Osteoblast (primary cell): ENCODE measurements at regions not wholly inside any gene's neighbourhood (a gene's known extent, or its start where the extent isn't known, plus 50 kb on each side); places are given as distances from the start of the nearest gene placed in this dataset.

Experiments
- DNase-seq: peaks from one replicate; pipeline ENCODE4 v3.0.0; 2011; ENCODE audit warnings: low spot score, mixed read lengths; ENCODE audit not compliant: insufficient read length; ENCODE audit errors: missing footprints
- H2AFZ ChIP-seq: 2 replicates; pipeline ENCODE4 v1.6.0; 2011; ENCODE audit warnings: mild to moderate bottlenecking, low read length
- H3K27ac ChIP-seq: 2 replicates; pipeline ENCODE4 v1.5.1; 2011; ENCODE audit warnings: mild to moderate bottlenecking, low read depth, low read length, moderate library complexity
- H3K27me3 ChIP-seq: 2 replicates; pipeline ENCODE4 v1.6.0; 2012; ENCODE audit warnings: mild to moderate bottlenecking, control low read depth, inconsistent platforms, low read length, moderate library complexity; ENCODE audit not compliant: insufficient read depth
- H3K36me3 ChIP-seq: 2 replicates; pipeline ENCODE4 v1.5.1; 2011; ENCODE audit warnings: mild to moderate bottlenecking, low read length, control low read depth, moderate library complexity; ENCODE audit not compliant: insufficient read depth
- H3K4me1 ChIP-seq: 2 replicates; pipeline ENCODE4 v1.5.1; 2011; ENCODE audit warnings: mild to moderate bottlenecking, low read length, control low read depth, moderate library complexity; ENCODE audit not compliant: insufficient read depth
- H3K4me2 ChIP-seq: 2 replicates; pipeline ENCODE4 v1.6.0; 2011; ENCODE audit warnings: mild to moderate bottlenecking, low read length; ENCODE audit not compliant: insufficient read depth
- H3K4me3 ChIP-seq: fragments of 200-600 bp; sonication (generic); 3 replicates; pipeline ENCODE4 v1.5.1; 2012; ENCODE audit warnings: mild to moderate bottlenecking, low read length, inconsistent platforms; ENCODE audit not compliant: insufficient read depth
- H3K79me2 ChIP-seq: 2 replicates; pipeline ENCODE4 v1.6.0; 2012; ENCODE audit warnings: mild to moderate bottlenecking, low read length, control low read depth, inconsistent platforms; ENCODE audit not compliant: insufficient read depth
- H3K9me3 ChIP-seq: 2 replicates; pipeline ENCODE4 v1.5.1; 2011; ENCODE audit warnings: low read depth, low read length, control low read depth
- H4K20me1 ChIP-seq: 2 replicates; pipeline ENCODE4 v1.6.0; 2012; ENCODE audit warnings: mild to moderate bottlenecking, low read length, control low read depth; ENCODE audit not compliant: insufficient read depth
- CTCF ChIP-seq: IDR thresholded peaks from 2 replicates; pipeline ENCODE4 v1.5.1; 2011; ENCODE audit warnings: mild to moderate bottlenecking, low read depth, low read length, moderate library complexity; ENCODE audit errors: extremely low read depth

GRCh38 chr10:22795546-22795945 is 81.2 kb upstream of the PIP4K2A start:
- H3K79me2 ChIP-seq: no peaks in the 10 kb centered on the region
- no peaks in the 10 kb centered on the region for H3K36me3 ChIP-seq
- H3K4me2 ChIP-seq: no peak overlapping the region
- no peak overlapping the region for H3K4me3 ChIP-seq
- H4K20me1 ChIP-seq: no peaks in the 10 kb centered on the region
- no peak for TF ChIP-seq CTCF
- H3K4me1 ChIP-seq: no peaks in the 10 kb centered on the region
- no peak overlapping the region for H2AFZ ChIP-seq
- no peak overlapping the region for H3K27ac ChIP-seq
- no peak for DNase-seq
- H3K27me3 ChIP-seq: no peaks in the 10 kb centered on the region
- no peaks in the 10 kb centered on the region for H3K9me3 ChIP-seq

GRCh38 chr10:22792161-22792560 is 77.8 kb upstream of the PIP4K2A start:
- Histone ChIP-seq H2AFZ (no peak overlapping the region), H3K36me3 (no peaks in the 10 kb centered on the region), H3K4me2 (no peak overlapping the region), H3K27me3 (no peaks in the 10 kb centered on the region), H3K9me3 (no peaks in the 10 kb centered on the region), H3K79me2 (no peaks in the 10 kb centered on the region), H3K27ac (no peak overlapping the region), H3K4me1 (no peaks in the 10 kb centered on the region), H3K4me3 (no peak overlapping the region), H4K20me1 (no peaks in the 10 kb centered on the region)
- no peak for DNase-seq
- no peak for TF ChIP-seq CTCF

GRCh38 chr10:22791665-22792064 is 77.3 kb upstream of the PIP4K2A start:
- H3K36me3 ChIP-seq: no peaks in the 10 kb centered on the region
- H2AFZ ChIP-seq: no peak overlapping the region
- no peaks in the 10 kb centered on the region for H3K27me3 ChIP-seq
- DNase-seq: no peak
- H3K4me3 ChIP-seq: no peak overlapping the region
- no peak for TF ChIP-seq CTCF
- H4K20me1 ChIP-seq: no peaks in the 10 kb centered on the region
- no peak overlapping the region for H3K27ac ChIP-seq
- no peaks in the 10 kb centered on the region for H3K9me3 ChIP-seq
- H3K4me2 ChIP-seq: no peak overlapping the region
- H3K4me1 ChIP-seq: no peaks in the 10 kb centered on the region
- no peaks in the 10 kb centered on the region for H3K79me2 ChIP-seq

- Histone ChIP-seq H3K27me3 (no peaks in the 10 kb centered on the region), H2AFZ (no peak overlapping the region), H3K27ac (no peak overlapping the region), H3K4me3 (no peak overlapping the region), H3K36me3 (no peaks in the 10 kb centered on the region), H3K4me2 (no peak overlapping the region), H3K79me2 (no peaks in the 10 kb centered on the region), H3K4me1 (no peaks in the 10 kb centered on the region), H3K9me3 (no peaks in the 10 kb centered on the region), H4K20me1 (no peaks in the 10 kb centered on the region)
- TF ChIP-seq CTCF: no peak
- no peak for DNase-seq
Observed at GRCh38 chr10:22784668-22785067, 70.3 kb upstream of the PIP4K2A start.
